ENCODE measurements at regions not wholly inside any gene's neighbourhood (a gene's known extent, or its start where the extent isn't known, plus 50 kb on each side); places are given as distances from the start of the nearest gene placed in this dataset.

- H3K27ac ChIP-seq: no peak overlapping the region
- intact Hi-C loops (cut with DNase I): no loop called here
These were observed 209.6 kb downstream of the NUF2 start for GRCh38 chr1:163531345-163531744.

GRCh38 chr1:163535401-163535800 is 213.6 kb downstream of the NUF2 start:
- no peak for DNase-seq
- no peaks in the 10 kb centered on the region for H3K27me3 ChIP-seq
- H3K4me3 ChIP-seq: no peak overlapping the region
- no peak overlapping the region for H3K27ac ChIP-seq
- no peak for TF ChIP-seq EP300 (IDR thresholded peaks at IDR 0.05)
- TF ChIP-seq POLR2A (IDR thresholded peaks at IDR 0.05): no peak
- no peak for TF ChIP-seq CTCF (IDR thresholded peaks at IDR 0.05)
- intact Hi-C loops (cut with DNase I): no loop called here
- 75 to 81% (median 77%) methylated on average over 5 of the region's 5 CpGs for WGBS, 3 donors
- no peaks in the 10 kb centered on the region for H3K36me3 ChIP-seq
- no peaks in the 10 kb centered on the region for H3K9me3 ChIP-seq
- no peaks in the 10 kb centered on the region for H3K4me1 ChIP-seq (ENCODE audit: insufficient read depth)

More at GRCh38 chr1:163531345-163531744, 209.6 kb downstream of the NUF2 start:
- Histone ChIP-seq H3K9me3 (no peaks in the 10 kb centered on the region), H3K4me3 (no peak overlapping the region), H3K27me3 (no peaks in the 10 kb centered on the region), H3K4me1 (ENCODE audit: insufficient read depth) (no peaks in the 10 kb centered on the region), H3K36me3 (no peaks in the 10 kb centered on the region)
- whole genome bisulfite sequencing, 3 donors: 76 to 88% (median 76%) methylated on average over 2 of the region's 2 CpGs
- TF ChIP-seq CTCF (IDR thresholded peaks at IDR 0.05) (no peak), EP300 (IDR thresholded peaks at IDR 0.05) (no peak), POLR2A (IDR thresholded peaks at IDR 0.05) (no peak)
- no peak for DNase-seq

- WGBS, 3 donors: 40 to 45% (median 43%) methylated on average over 3 of the region's 3 CpGs
- Histone ChIP-seq H3K4me1 (ENCODE audit: insufficient read depth) (no peaks in the 10 kb centered on the region), H3K9me3 (no peaks in the 10 kb centered on the region), H3K36me3 (no peaks in the 10 kb centered on the region), H3K27ac (no peak overlapping the region), H3K27me3 (no peaks in the 10 kb centered on the region), H3K4me3 (no peak overlapping the region)
- TF ChIP-seq POLR2A (IDR thresholded peaks at IDR 0.05): no peak
- no peak for TF ChIP-seq CTCF (IDR thresholded peaks at IDR 0.05)
- TF ChIP-seq EP300 (IDR thresholded peaks at IDR 0.05): no peak
- no peak for DNase-seq
- intact Hi-C loops (cut with DNase I): no loop called here
These were observed 214.1 kb downstream of the NUF2 start for GRCh38 chr1:163535807-163536206.

- H3K36me3 ChIP-seq: no peaks in the 10 kb centered on the region
- H3K4me3 ChIP-seq: no peak overlapping the region
- TF ChIP-seq EP300 (IDR thresholded peaks at IDR 0.05): no peak
- DNase-seq: no peak
- no peaks in the 10 kb centered on the region for H3K9me3 ChIP-seq
- no peaks in the 10 kb centered on the region for H3K4me1 ChIP-seq (ENCODE audit: insufficient read depth)
- WGBS, 3 donors: 91 to 93% (median 92%) methylated on average over 1 of the region's 1 CpG
- intact Hi-C loops (cut with DNase I): no loop called here
- H3K27me3 ChIP-seq: no peaks in the 10 kb centered on the region
- H3K27ac ChIP-seq: no peak overlapping the region
These were observed 216.1 kb downstream of the NUF2 start for GRCh38 chr1:163537809-163538208.

- Histone ChIP-seq H3K36me3 (no peaks in the 10 kb centered on the region), H3K27ac (no peak overlapping the region), H3K4me3 (no peak overlapping the region), H3K27me3 (no peaks in the 10 kb centered on the region), H3K4me1 (ENCODE audit: insufficient read depth) (no peaks in the 10 kb centered on the region), H3K9me3 (no peaks in the 10 kb centered on the region)
- intact Hi-C loops (cut with DNase I): no loop called here
- no peak for DNase-seq
- WGBS, 3 donors: 5 to 9% (median 9%) methylated on average over 4 of the region's 4 CpGs
- TF ChIP-seq POLR2A (IDR thresholded peaks at IDR 0.05) (no peak), CTCF (IDR thresholded peaks at IDR 0.05) (no peak), EP300 (IDR thresholded peaks at IDR 0.05) (no peak)
These were observed 216.9 kb downstream of the NUF2 start for GRCh38 chr1:163538667-163539066.
